Transverse colon (tissue), 4 donors: ENCODE measurements at regions not wholly inside any gene's neighbourhood (a gene's known extent, or its start where the extent isn't known, plus 50 kb on each side); places are given as distances from the start of the nearest gene placed in this dataset.

Experiments
- CTCF ChIP-seq, 5 experiments: fragments of 200-600 bp in 3 of 5; fragments of 450-650 bp in 2 of 5; sonication (generic) in 3 of 5; IDR thresholded peaks; 1 replicate in 2 of 5; 2 replicates in 3 of 5; pipeline ENCODE4 v1.5.1; 2016 to 2017; ENCODE audit warnings: antibody characterized with exemption in 5 of 5, inconsistent platforms in 3 of 5, mild to moderate bottlenecking in 2 of 5, moderate library complexity in 1 of 5
- EP300 ChIP-seq: sonication (generic); formaldehyde crosslinking; IDR thresholded peaks from one replicate; pipeline ENCODE4 v1.6.1; 2017; ENCODE audit warnings: antibody characterized with exemption, low read depth
- POLR2A ChIP-seq: fragments of 450-650 bp; IDR thresholded peaks from one replicate; pipeline ENCODE4 v1.6.1; 2016; ENCODE audit warnings: antibody characterized with exemption, mild to moderate bottlenecking, moderate library complexity
- POLR2AphosphoS5 ChIP-seq, 3 donors: sonication (generic); formaldehyde crosslinking; IDR thresholded peaks; one replicate each; pipeline ENCODE4 v1.6.1; 2016; ENCODE audit warnings: antibody characterized with exemption in 3 of 3

- TF ChIP-seq POLR2A, result no peak
- TF ChIP-seq EP300, result no peak
- TF ChIP-seq CTCF (IDR thresholded peaks at IDR 0.05), result no peak
- no peak for TF ChIP-seq POLR2AphosphoS5 (IDR thresholded peaks at IDR 0.05)
Measured at GRCh38 chr4:107562316-107562715, 157.7 kb downstream of the PAPSS1 start.
